ENCODE measurements at regions not wholly inside any gene's neighbourhood (a gene's known extent, or its start where the extent isn't known, plus 50 kb on each side); places are given as distances from the start of the nearest gene placed in this dataset.

DNA sequence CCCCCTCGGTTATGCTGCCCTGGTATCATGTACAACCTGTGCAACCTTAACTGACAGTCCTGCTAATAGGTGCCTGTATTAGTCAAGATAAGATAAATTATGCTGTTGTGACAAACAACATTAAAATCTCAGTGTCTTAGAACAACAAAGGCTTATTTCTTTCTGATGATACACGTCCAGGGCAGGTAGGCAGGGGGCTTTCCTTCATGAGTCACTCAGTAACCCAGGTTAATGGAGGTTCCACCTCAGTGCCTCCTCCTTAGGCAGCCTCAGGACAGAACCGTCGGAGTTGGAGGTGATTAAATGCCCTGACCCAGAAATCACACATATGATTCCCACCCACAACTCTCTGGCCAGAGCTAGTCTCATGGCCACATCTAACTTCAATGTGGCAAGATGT lies 94.6 kb upstream of the CASZ1 start:
- TF ChIP-seq, protein P1, sequence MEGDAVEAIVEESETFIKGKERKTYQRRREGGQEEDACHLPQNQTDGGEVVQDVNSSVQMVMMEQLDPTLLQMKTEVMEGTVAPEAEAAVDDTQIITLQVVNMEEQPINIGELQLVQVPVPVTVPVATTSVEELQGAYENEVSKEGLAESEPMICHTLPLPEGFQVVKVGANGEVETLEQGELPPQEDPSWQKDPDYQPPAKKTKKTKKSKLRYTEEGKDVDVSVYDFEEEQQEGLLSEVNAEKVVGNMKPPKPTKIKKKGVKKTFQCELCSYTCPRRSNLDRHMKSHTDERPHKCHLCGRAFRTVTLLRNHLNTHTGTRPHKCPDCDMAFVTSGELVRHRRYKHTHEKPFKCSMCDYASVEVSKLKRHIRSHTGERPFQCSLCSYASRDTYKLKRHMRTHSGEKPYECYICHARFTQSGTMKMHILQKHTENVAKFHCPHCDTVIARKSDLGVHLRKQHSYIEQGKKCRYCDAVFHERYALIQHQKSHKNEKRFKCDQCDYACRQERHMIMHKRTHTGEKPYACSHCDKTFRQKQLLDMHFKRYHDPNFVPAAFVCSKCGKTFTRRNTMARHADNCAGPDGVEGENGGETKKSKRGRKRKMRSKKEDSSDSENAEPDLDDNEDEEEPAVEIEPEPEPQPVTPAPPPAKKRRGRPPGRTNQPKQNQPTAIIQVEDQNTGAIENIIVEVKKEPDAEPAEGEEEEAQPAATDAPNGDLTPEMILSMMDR (IDR thresholded peaks at IDR 0.05; ENCODE audit: poor library complexity, severe bottlenecking) = no peak
- TF ChIP-seq MXI1 (conservative IDR thresholded peaks at IDR 0.05; ENCODE audit: poor library complexity, severe bottlenecking) (no peak), EZH2 (IDR thresholded peaks at IDR 0.05; ENCODE audit: borderline replicate concordance, insufficient read depth, low read length, poor library complexity, severe bottlenecking) (no peak), TAF1 (IDR thresholded peaks at IDR 0.05; ENCODE audit: low read depth) (no peak), POLR2AphosphoS5 (IDR thresholded peaks at IDR 0.05) (no peak), RAD21 (conservative IDR thresholded peaks at IDR 0.05) (no peak), EP300 (conservative IDR thresholded peaks at IDR 0.05; ENCODE audit: poor library complexity, severe bottlenecking) (no peak), SMC3 (conservative IDR thresholded peaks at IDR 0.05; ENCODE audit: poor library complexity) (no peak)
- TF ChIP-seq, protein P2, sequence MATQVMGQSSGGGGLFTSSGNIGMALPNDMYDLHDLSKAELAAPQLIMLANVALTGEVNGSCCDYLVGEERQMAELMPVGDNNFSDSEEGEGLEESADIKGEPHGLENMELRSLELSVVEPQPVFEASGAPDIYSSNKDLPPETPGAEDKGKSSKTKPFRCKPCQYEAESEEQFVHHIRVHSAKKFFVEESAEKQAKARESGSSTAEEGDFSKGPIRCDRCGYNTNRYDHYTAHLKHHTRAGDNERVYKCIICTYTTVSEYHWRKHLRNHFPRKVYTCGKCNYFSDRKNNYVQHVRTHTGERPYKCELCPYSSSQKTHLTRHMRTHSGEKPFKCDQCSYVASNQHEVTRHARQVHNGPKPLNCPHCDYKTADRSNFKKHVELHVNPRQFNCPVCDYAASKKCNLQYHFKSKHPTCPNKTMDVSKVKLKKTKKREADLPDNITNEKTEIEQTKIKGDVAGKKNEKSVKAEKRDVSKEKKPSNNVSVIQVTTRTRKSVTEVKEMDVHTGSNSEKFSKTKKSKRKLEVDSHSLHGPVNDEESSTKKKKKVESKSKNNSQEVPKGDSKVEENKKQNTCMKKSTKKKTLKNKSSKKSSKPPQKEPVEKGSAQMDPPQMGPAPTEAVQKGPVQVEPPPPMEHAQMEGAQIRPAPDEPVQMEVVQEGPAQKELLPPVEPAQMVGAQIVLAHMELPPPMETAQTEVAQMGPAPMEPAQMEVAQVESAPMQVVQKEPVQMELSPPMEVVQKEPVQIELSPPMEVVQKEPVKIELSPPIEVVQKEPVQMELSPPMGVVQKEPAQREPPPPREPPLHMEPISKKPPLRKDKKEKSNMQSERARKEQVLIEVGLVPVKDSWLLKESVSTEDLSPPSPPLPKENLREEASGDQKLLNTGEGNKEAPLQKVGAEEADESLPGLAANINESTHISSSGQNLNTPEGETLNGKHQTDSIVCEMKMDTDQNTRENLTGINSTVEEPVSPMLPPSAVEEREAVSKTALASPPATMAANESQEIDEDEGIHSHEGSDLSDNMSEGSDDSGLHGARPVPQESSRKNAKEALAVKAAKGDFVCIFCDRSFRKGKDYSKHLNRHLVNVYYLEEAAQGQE (IDR thresholded peaks at IDR 0.05; ENCODE audit: borderline replicate concordance) = no peak
